PFSK-1 (cell line): ENCODE measurements at regions not wholly inside any gene's neighbourhood (a gene's known extent, or its start where the extent isn't known, plus 50 kb on each side); places are given as distances from the start of the nearest gene placed in this dataset.

Experiments used
- POLR2AphosphoS5 ChIP-seq: IDR thresholded peaks from 2 replicates; pipeline ENCODE4 v1.6.1; 2012; ENCODE audit warnings: low read depth, mild to moderate bottlenecking, control low read depth, low read length, moderate library complexity
- SIN3A ChIP-seq: IDR thresholded peaks from 2 replicates; pipeline ENCODE4 v1.6.1; 2012; ENCODE audit warnings: mild to moderate bottlenecking, low read length, moderate library complexity, borderline replicate concordance; ENCODE audit not compliant: insufficient read depth
- TAF1 ChIP-seq: IDR thresholded peaks from 2 replicates; pipeline ENCODE4 v1.6.1; 2012; ENCODE audit warnings: low read length, control low read depth, borderline replicate concordance; ENCODE audit not compliant: insufficient read depth

DNA sequence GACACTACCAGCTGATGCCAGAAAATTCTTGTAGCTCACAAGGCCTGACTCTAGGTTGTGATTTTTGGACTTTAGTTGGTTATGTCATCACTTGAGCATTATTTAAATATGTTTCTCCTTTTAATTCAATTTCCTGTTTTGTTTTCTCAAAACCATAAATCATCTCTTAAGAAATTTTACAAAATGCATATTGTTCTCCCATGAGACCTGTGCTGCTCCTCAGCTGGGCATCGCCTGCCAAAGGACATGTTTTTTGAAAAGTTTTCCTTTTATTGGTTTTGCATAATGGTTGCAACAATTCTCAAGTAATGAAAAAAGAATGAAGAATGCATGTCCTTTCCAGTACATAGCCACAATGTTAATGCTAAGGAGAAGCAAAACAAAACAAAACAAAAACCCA lies 204.7 kb upstream of the LYPLAL1 start:
- no peak for TF ChIP-seq POLR2AphosphoS5
- TF ChIP-seq TAF1: no peak
- no peak for TF ChIP-seq SIN3A
